ENCODE measurements at regions not wholly inside any gene's neighbourhood (a gene's known extent, or its start where the extent isn't known, plus 50 kb on each side); places are given as distances from the start of the nearest gene placed in this dataset.

DNA sequence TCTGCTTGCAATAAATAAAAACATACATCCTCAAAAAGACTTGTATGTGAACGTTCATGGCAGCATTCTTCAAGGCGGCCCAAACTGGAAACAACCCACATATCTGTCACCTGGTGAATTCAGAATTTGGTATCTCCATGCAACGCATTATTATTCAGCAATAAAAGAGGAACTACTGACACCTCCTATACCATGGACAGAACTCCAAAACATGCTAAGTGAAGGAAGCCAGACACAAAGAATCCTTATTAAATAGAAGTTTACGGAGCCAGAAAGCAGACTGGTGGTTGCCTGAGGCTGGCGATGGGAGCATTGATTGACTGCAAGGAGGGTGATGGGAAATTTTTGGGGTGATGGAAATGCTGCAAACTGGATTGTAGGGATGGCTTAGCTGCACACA, 530.8 kb upstream of the DPP6 start:
- Histone ChIP-seq H3K4me3 (ENCODE audit: low read depth, low read length) (no peak overlapping the region), H3K9me3 (ENCODE audit: control insufficient read depth, insufficient read depth, low read depth, low read length) (no peaks in the 10 kb centered on the region), H3K9ac (ENCODE audit: low read length) (no peak overlapping the region), H3K4me1 (ENCODE audit: control insufficient read depth, insufficient read depth, low read length) (peaks cover 10% of the 10 kb centered on the region; the same call in 1 of the 2 replicates), H3K27me3 (ENCODE audit: control insufficient read depth, insufficient read depth, low read length) (no peaks in the 10 kb centered on the region), H3K27ac (ENCODE audit: low read depth, low read length) (no peak overlapping the region), H3K36me3 (ENCODE audit: control insufficient read depth, insufficient read depth, low read length) (no peaks in the 10 kb centered on the region)

GRCh38 chr7:153522261-153522660, 529.9 kb upstream of the DPP6 start:
- no peak overlapping the region for H3K4me3 ChIP-seq (ENCODE audit: low read depth, low read length)
- H3K9ac ChIP-seq (ENCODE audit: low read length), result no peak overlapping the region
- no peaks in the 10 kb centered on the region for H3K36me3 ChIP-seq (ENCODE audit: control insufficient read depth, insufficient read depth, low read length)
- H3K27me3 ChIP-seq (ENCODE audit: control insufficient read depth, insufficient read depth, low read length), result no peaks in the 10 kb centered on the region
- peaks cover 10% of the 10 kb centered on the region; the same call in 1 of the 2 replicates for H3K4me1 ChIP-seq (ENCODE audit: control insufficient read depth, insufficient read depth, low read length)
- H3K27ac ChIP-seq (ENCODE audit: low read depth, low read length), result no peak overlapping the region
- H3K9me3 ChIP-seq (ENCODE audit: control insufficient read depth, insufficient read depth, low read depth, low read length), result peaks cover 4% of the 10 kb centered on the region; the same call in 1 of the 2 replicates

GRCh38 chr7:153523320-153524015, 528.7 kb upstream of the DPP6 start:
- no peaks in the 10 kb centered on the region for H3K27me3 ChIP-seq (ENCODE audit: control insufficient read depth, insufficient read depth, low read length)
- no peak overlapping the region for H3K9ac ChIP-seq (ENCODE audit: low read length)
- H3K9me3 ChIP-seq (ENCODE audit: control insufficient read depth, insufficient read depth, low read depth, low read length), result peaks cover 7% of the 10 kb centered on the region; the same call in 1 of the 2 replicates

DNA sequence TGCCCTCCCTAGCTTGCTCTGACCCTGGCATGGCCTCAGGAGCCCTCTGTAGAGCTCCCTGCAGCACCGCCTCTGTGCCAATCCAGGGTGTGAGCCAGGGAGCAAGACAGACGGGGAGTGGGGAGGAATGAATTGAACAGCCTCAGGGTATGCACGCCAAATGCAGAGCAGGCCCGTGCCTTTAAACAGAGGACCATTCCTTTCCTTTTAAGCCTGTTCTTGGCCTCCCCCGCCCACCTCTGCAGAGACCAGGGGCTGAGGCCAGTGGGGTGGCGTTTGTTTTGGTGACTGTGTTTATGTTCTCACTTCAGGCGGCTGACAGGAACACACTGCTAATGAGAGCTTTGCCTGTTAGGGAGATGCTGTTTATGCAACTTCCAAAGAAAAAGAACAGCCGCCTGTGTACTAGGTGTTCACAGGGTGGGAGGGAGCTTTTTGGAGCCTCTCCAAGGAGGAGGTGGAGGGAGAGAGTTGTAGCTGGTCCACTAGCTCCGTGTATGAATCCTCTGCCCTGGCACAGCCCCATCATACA, 528.1 kb upstream of the DPP6 start:
- no peak overlapping the region for H3K4me3 ChIP-seq (ENCODE audit: low read depth, low read length)
- no peak overlapping the region for H3K27ac ChIP-seq (ENCODE audit: low read depth, low read length)
- peaks cover 10% of the 10 kb centered on the region; the same call in 1 of the 2 replicates for H3K4me1 ChIP-seq (ENCODE audit: control insufficient read depth, insufficient read depth, low read length)
- no peaks in the 10 kb centered on the region for H3K27me3 ChIP-seq (ENCODE audit: control insufficient read depth, insufficient read depth, low read length)
- H3K9me3 ChIP-seq (ENCODE audit: control insufficient read depth, insufficient read depth, low read depth, low read length), result peaks cover 10% of the 10 kb centered on the region; the same call in 1 of the 2 replicates
- no peaks in the 10 kb centered on the region for H3K36me3 ChIP-seq (ENCODE audit: control insufficient read depth, insufficient read depth, low read length)
- H3K9ac ChIP-seq (ENCODE audit: low read length), result no peak overlapping the region

More at GRCh38 chr7:153523320-153524015, 528.7 kb upstream of the DPP6 start:
- H3K36me3 ChIP-seq (ENCODE audit: control insufficient read depth, insufficient read depth, low read length), result no peaks in the 10 kb centered on the region
- H3K27ac ChIP-seq (ENCODE audit: low read depth, low read length), result no peak overlapping the region
- no peak overlapping the region for H3K4me3 ChIP-seq (ENCODE audit: low read depth, low read length)
- H3K4me1 ChIP-seq (ENCODE audit: control insufficient read depth, insufficient read depth, low read length), result peaks cover 10% of the 10 kb centered on the region; the same call in 1 of the 2 replicates

DNA sequence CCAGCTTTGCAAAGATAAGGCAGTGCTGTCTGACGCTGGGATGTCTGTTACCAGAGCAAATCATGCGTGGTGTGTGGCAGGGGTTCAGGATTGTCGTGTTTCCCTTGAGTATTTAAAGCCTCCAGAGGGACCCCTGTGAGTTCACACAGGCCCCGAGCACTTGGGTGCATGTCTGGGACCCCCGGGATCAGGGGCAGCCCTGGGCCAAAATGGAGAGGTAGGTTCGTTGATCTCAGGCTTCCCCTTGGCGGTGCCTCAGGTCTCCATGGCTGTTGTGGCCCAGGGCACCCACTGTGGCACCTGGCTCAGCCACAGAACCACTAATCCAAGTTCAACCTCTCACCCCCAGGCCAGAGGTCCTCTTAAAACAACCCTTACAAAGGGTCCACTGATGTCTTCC, 523.1 kb upstream of the DPP6 start:
- H3K4me3 ChIP-seq (ENCODE audit: low read depth, low read length), result no peak overlapping the region
- H3K27ac ChIP-seq (ENCODE audit: low read depth, low read length), result no peak overlapping the region
- no peaks in the 10 kb centered on the region for H3K36me3 ChIP-seq (ENCODE audit: control insufficient read depth, insufficient read depth, low read length)
- 0 out of 2 replicates have a peak, but pooled peaks cover 5% of the 10 kb centered on the region for H3K4me1 ChIP-seq (ENCODE audit: control insufficient read depth, insufficient read depth, low read length)
- H3K9ac ChIP-seq (ENCODE audit: low read length), result no peak overlapping the region
- H3K27me3 ChIP-seq (ENCODE audit: control insufficient read depth, insufficient read depth, low read length), result no peaks in the 10 kb centered on the region
- H3K9me3 ChIP-seq (ENCODE audit: control insufficient read depth, insufficient read depth, low read depth, low read length), result peaks cover 15% of the 10 kb centered on the region; the same call in 1 of the 2 replicates

- Histone ChIP-seq H3K4me3 (ENCODE audit: low read depth, low read length) (no peak overlapping the region), H3K27me3 (ENCODE audit: control insufficient read depth, insufficient read depth, low read length) (no peaks in the 10 kb centered on the region), H3K36me3 (ENCODE audit: control insufficient read depth, insufficient read depth, low read length) (no peaks in the 10 kb centered on the region), H3K4me1 (ENCODE audit: control insufficient read depth, insufficient read depth, low read length) (no peaks in the 10 kb centered on the region), H3K9me3 (ENCODE audit: control insufficient read depth, insufficient read depth, low read depth, low read length) (peaks cover 15% of the 10 kb centered on the region; the same call in 1 of the 2 replicates), H3K9ac (ENCODE audit: low read length) (no peak overlapping the region), H3K27ac (ENCODE audit: low read depth, low read length) (no peak overlapping the region)
Measured at GRCh38 chr7:153529651-153530165, 522.5 kb upstream of the DPP6 start.

GRCh38 chr7:153530441-153530840, 521.8 kb upstream of the DPP6 start:
- H3K9me3 ChIP-seq (ENCODE audit: control insufficient read depth, insufficient read depth, low read depth, low read length), result peaks cover 15% of the 10 kb centered on the region; the same call in 1 of the 2 replicates
- no peaks in the 10 kb centered on the region for H3K27me3 ChIP-seq (ENCODE audit: control insufficient read depth, insufficient read depth, low read length)
- no peaks in the 10 kb centered on the region for H3K4me1 ChIP-seq (ENCODE audit: control insufficient read depth, insufficient read depth, low read length)

GRCh38 chr7:153532326-153532725, 519.9 kb upstream of the DPP6 start:
- peaks cover 11% of the 10 kb centered on the region; the same call in 1 of the 2 replicates for H3K9me3 ChIP-seq (ENCODE audit: control insufficient read depth, insufficient read depth, low read depth, low read length)
- no peaks in the 10 kb centered on the region for H3K36me3 ChIP-seq (ENCODE audit: control insufficient read depth, insufficient read depth, low read length)
- H3K4me1 ChIP-seq (ENCODE audit: control insufficient read depth, insufficient read depth, low read length), result no peaks in the 10 kb centered on the region
- no peak overlapping the region for H3K4me3 ChIP-seq (ENCODE audit: low read depth, low read length)
- H3K27ac ChIP-seq (ENCODE audit: low read depth, low read length), result no peak overlapping the region
- H3K9ac ChIP-seq (ENCODE audit: low read length), result no peak overlapping the region
- H3K27me3 ChIP-seq (ENCODE audit: control insufficient read depth, insufficient read depth, low read length), result no peaks in the 10 kb centered on the region

More at GRCh38 chr7:153530441-153530840, 521.8 kb upstream of the DPP6 start:
- Histone ChIP-seq H3K9ac (ENCODE audit: low read length) (no peak overlapping the region), H3K27ac (ENCODE audit: low read depth, low read length) (no peak overlapping the region), H3K4me3 (ENCODE audit: low read depth, low read length) (no peak overlapping the region), H3K36me3 (ENCODE audit: control insufficient read depth, insufficient read depth, low read length) (no peaks in the 10 kb centered on the region)

DNA sequence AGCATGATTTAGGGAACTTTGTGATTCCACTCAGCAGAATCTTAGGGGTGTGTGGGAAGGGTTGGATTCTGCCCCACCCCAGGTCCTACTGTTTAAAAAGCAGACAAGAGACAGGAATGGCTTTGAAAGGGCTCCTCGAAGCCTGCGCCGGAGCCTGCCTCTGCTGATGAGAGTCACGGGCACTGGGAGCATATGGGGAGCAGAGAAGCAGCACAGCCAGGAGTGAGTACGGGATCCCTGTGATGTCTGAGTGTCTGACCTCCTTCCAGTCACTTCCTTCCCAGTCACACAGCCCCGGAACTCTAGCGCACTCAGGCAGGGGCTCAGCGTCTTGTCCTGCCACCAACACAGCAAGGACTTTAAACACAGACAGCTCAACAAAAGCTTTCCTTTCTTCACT, 514.9 kb upstream of the DPP6 start:
- no peak overlapping the region for H3K9ac ChIP-seq (ENCODE audit: low read length)
- H3K27me3 ChIP-seq (ENCODE audit: control insufficient read depth, insufficient read depth, low read length), result no peaks in the 10 kb centered on the region
- no peak overlapping the region for H3K4me3 ChIP-seq (ENCODE audit: low read depth, low read length)
- H3K9me3 ChIP-seq (ENCODE audit: control insufficient read depth, insufficient read depth, low read depth, low read length), result no peaks in the 10 kb centered on the region
- no peak overlapping the region for H3K27ac ChIP-seq (ENCODE audit: low read depth, low read length)
- no peaks in the 10 kb centered on the region for H3K36me3 ChIP-seq (ENCODE audit: control insufficient read depth, insufficient read depth, low read length)
- no peaks in the 10 kb centered on the region for H3K4me1 ChIP-seq (ENCODE audit: control insufficient read depth, insufficient read depth, low read length)

- H3K36me3 ChIP-seq (ENCODE audit: control insufficient read depth, insufficient read depth, low read length), result no peaks in the 10 kb centered on the region
- no peak overlapping the region for H3K27ac ChIP-seq (ENCODE audit: low read depth, low read length)
- no peaks in the 10 kb centered on the region for H3K4me1 ChIP-seq (ENCODE audit: control insufficient read depth, insufficient read depth, low read length)
- no peaks in the 10 kb centered on the region for H3K27me3 ChIP-seq (ENCODE audit: control insufficient read depth, insufficient read depth, low read length)
- H3K4me3 ChIP-seq (ENCODE audit: low read depth, low read length), result no peak overlapping the region
- H3K9ac ChIP-seq (ENCODE audit: low read length), result no peak overlapping the region
- H3K9me3 ChIP-seq (ENCODE audit: control insufficient read depth, insufficient read depth, low read depth, low read length), result peaks cover 5% of the 10 kb centered on the region
Measured at GRCh38 chr7:153541903-153542302, 510.3 kb upstream of the DPP6 start.

DNA sequence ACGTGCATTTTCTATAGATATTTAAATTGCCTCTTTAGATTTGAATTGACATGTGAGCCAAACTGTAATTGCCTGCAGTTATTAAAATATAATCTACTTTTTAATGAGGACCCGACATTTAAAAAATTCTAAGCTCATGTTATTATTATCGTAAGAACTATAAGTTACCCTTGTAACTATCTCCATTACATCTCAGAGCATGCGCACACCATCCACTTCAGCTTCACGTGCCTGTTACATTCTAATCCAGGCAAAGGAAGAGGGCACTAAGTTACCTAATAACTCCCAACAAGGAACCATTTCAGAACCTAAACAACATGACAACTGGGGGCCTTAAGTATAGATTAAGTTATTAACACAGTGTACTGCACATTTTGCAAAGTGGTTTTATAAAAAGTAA, 509.0 kb upstream of the DPP6 start:
- Histone ChIP-seq H3K4me1 (ENCODE audit: control insufficient read depth, insufficient read depth, low read length) (no peaks in the 10 kb centered on the region), H3K4me3 (ENCODE audit: low read depth, low read length) (no peak overlapping the region), H3K27ac (ENCODE audit: low read depth, low read length) (no peak overlapping the region)

More for the DNA sequence above, 509.0 kb upstream of the DPP6 start:
- Histone ChIP-seq H3K27me3 (ENCODE audit: control insufficient read depth, insufficient read depth, low read length) (no peaks in the 10 kb centered on the region), H3K9ac (ENCODE audit: low read length) (no peak overlapping the region), H3K9me3 (ENCODE audit: control insufficient read depth, insufficient read depth, low read depth, low read length) (peaks cover 5% of the 10 kb centered on the region), H3K36me3 (ENCODE audit: control insufficient read depth, insufficient read depth, low read length) (no peaks in the 10 kb centered on the region)

Measured in HUES6 (cell line).